WTC11 (cell line): ENCODE measurements at regions not wholly inside any gene's neighbourhood (a gene's known extent, or its start where the extent isn't known, plus 50 kb on each side); places are given as distances from the start of the nearest gene placed in this dataset.
A peak's percentile ranks its signal among the peaks of the same experiment; 100 is the strongest.
"Not testable (repeated sequence)": the region's sequence is repeated elsewhere in the genome, so short reads cannot be mapped to it uniquely, and the experiment has no call there.

Experiments
- ATAC-seq: fragments of 200-7000 bp; cut with Tn5 transposase; 2 replicates; pipeline ENCODE4 v1.10.0; 2021; ENCODE audit warnings: mild to moderate bottlenecking, moderate library complexity
- CTCF ChIA-PET: fragments of 300-600 bp; sonication (Branson Sonifier 250); formaldehyde crosslinking; loops from one replicate; lab custom pipeline; 2021; ENCODE audit warnings: antibody characterized with exemption; lab: Charles Lee
- POLR2A ChIA-PET: fragments of 350-600 bp; sonication (Branson Sonifier 250); formaldehyde crosslinking; loops from one replicate; lab custom pipeline; 2021; ENCODE audit warnings: antibody characterized with exemption; lab: Charles Lee
- DNase-seq: peaks from one replicate; pipeline ENCODE4 v3.0.0; 2021; ENCODE audit warnings: low spot score
- H3K27ac Mint-ChIP-seq: 2 replicates; pipeline ENCODE4 v1.8.0; 2021; ENCODE audit warnings: mixed read lengths
- H3K27me3 Mint-ChIP-seq: 2 replicates; pipeline ENCODE4 v1.8.0; 2021; ENCODE audit warnings: low read depth, mild to moderate bottlenecking, moderate library complexity, mixed read lengths
- H3K36me3 Mint-ChIP-seq: 2 replicates; pipeline ENCODE4 v1.8.0; 2021; ENCODE audit warnings: mixed read lengths
- H3K4me1 Mint-ChIP-seq: 2 replicates; pipeline ENCODE4 v1.8.0; 2022; ENCODE audit warnings: mixed read lengths
- H3K4me3 Mint-ChIP-seq: 2 replicates; pipeline ENCODE4 v1.8.0; 2021; ENCODE audit warnings: mild to moderate bottlenecking, moderate library complexity, mixed read lengths
- H3K9me3 Mint-ChIP-seq: 2 replicates; pipeline ENCODE4 v1.8.0; 2021; ENCODE audit warnings: mixed read lengths
- ETV6 ChIP-seq: sonication (generic); formaldehyde crosslinking; IDR thresholded peaks from 2 replicates; pipeline ENCODE4 v1.8.1; 2022; ENCODE audit warnings: mild to moderate bottlenecking, missing genetic modification reagents
- NFE2L1 ChIP-seq: sonication (generic); formaldehyde crosslinking; IDR thresholded peaks from 2 replicates; pipeline ENCODE4 v1.8.1; 2023; ENCODE audit warnings: missing genetic modification reagents
- TEAD1 ChIP-seq: sonication (generic); formaldehyde crosslinking; IDR thresholded peaks from 2 replicates; pipeline ENCODE4 v1.8.0; 2022; ENCODE audit warnings: mild to moderate bottlenecking, missing genetic modification reagents
- ZNF232 ChIP-seq: sonication (generic); formaldehyde crosslinking; IDR thresholded peaks from 2 replicates; pipeline ENCODE4 v1.8.0; 2022; ENCODE audit warnings: mild to moderate bottlenecking, missing genetic modification reagents
- ZNF423 ChIP-seq: fragments of 250-450 bp; sonication (Bioruptor Pico); IDR thresholded peaks from 2 replicates; pipeline ENCODE4 v2.1.2; 2022; ENCODE audit warnings: mild to moderate bottlenecking, moderate library complexity
- TF ChIP-seq, protein P1 (sequence below): sonication (generic); formaldehyde crosslinking; IDR thresholded peaks from 2 replicates; pipeline ENCODE4 v1.8.0; 2023; ENCODE audit warnings: mild to moderate bottlenecking, missing genetic modification reagents
- TF ChIP-seq, protein P2 (sequence below): sonication (generic); formaldehyde crosslinking; IDR thresholded peaks from 2 replicates; pipeline ENCODE4 v1.8.1; 2023; ENCODE audit warnings: mild to moderate bottlenecking, missing genetic modification reagents, borderline replicate concordance

DNA sequence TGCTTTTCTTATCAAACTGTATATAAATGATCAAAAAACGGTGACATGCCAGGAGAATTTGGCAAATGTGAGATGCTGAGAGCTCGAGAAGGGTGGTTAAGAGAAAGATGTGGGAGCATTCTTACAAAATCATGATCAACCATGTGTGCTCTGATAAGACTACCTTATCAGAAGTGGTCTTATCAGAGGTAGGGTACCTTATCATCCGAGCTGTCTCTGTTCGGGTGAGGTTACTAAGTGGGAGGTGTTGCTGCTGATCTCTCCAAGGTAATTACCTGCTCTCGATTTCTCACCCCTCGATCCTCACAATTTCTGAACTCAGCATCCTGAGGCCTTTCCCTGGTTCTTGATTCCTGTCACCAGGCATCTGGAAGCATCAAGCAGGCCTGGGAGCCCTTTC lies 813.0 kb upstream of the ID2 start (continued):
- TF ChIP-seq ZNF423 (CRISPR knock-in tag) = no peak

DNA sequence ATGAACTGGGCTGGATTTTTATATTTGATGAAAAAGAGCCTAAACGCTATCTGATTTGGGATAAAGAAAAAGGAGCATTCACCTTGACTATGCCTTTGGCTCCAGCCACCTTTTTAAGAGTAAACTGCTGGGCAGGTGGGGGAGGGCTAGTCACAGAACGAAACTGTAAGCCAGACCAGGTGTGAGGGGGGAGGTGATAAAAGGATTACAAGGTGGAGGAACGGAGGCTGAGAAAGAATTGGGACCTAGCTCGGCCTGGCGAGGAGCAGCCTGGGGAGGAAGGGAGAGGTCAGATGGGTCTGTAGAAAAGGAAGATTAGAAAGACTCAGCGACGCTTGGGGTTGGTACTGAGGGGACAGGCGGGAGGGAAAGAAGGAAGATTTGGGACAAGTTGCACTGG lies 805.4 kb upstream of the ID2 start:
- H3K4me1 Mint-ChIP-seq = peaks cover 23% of the 10 kb centered on the region
- DNase-seq = peak; percentile 52
- TF ChIP-seq, protein P1, sequence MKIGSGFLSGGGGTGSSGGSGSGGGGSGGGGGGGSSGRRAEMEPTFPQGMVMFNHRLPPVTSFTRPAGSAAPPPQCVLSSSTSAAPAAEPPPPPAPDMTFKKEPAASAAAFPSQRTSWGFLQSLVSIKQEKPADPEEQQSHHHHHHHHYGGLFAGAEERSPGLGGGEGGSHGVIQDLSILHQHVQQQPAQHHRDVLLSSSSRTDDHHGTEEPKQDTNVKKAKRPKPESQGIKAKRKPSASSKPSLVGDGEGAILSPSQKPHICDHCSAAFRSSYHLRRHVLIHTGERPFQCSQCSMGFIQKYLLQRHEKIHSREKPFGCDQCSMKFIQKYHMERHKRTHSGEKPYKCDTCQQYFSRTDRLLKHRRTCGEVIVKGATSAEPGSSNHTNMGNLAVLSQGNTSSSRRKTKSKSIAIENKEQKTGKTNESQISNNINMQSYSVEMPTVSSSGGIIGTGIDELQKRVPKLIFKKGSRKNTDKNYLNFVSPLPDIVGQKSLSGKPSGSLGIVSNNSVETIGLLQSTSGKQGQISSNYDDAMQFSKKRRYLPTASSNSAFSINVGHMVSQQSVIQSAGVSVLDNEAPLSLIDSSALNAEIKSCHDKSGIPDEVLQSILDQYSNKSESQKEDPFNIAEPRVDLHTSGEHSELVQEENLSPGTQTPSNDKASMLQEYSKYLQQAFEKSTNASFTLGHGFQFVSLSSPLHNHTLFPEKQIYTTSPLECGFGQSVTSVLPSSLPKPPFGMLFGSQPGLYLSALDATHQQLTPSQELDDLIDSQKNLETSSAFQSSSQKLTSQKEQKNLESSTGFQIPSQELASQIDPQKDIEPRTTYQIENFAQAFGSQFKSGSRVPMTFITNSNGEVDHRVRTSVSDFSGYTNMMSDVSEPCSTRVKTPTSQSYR (CRISPR knock-in tag) = peak; percentile 76; the same call in 1 of the 2 replicates
- TF ChIP-seq NFE2L1 (CRISPR knock-in tag) (0 out of 2 replicates have a peak, but pooled peaks have one; percentile 35), ETV6 (0 out of 2 replicates have a peak, but pooled peaks have one; percentile 30), TEAD1 (CRISPR knock-in tag) (peak; percentile 29; the same call in 1 of the 2 replicates)
- TF ChIP-seq, protein P2, sequence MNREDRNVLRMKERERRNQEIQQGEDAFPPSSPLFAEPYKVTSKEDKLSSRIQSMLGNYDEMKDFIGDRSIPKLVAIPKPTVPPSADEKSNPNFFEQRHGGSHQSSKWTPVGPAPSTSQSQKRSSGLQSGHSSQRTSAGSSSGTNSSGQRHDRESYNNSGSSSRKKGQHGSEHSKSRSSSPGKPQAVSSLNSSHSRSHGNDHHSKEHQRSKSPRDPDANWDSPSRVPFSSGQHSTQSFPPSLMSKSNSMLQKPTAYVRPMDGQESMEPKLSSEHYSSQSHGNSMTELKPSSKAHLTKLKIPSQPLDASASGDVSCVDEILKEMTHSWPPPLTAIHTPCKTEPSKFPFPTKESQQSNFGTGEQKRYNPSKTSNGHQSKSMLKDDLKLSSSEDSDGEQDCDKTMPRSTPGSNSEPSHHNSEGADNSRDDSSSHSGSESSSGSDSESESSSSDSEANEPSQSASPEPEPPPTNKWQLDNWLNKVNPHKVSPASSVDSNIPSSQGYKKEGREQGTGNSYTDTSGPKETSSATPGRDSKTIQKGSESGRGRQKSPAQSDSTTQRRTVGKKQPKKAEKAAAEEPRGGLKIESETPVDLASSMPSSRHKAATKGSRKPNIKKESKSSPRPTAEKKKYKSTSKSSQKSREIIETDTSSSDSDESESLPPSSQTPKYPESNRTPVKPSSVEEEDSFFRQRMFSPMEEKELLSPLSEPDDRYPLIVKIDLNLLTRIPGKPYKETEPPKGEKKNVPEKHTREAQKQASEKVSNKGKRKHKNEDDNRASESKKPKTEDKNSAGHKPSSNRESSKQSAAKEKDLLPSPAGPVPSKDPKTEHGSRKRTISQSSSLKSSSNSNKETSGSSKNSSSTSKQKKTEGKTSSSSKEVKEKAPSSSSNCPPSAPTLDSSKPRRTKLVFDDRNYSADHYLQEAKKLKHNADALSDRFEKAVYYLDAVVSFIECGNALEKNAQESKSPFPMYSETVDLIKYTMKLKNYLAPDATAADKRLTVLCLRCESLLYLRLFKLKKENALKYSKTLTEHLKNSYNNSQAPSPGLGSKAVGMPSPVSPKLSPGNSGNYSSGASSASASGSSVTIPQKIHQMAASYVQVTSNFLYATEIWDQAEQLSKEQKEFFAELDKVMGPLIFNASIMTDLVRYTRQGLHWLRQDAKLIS (CRISPR knock-in tag) = peak; percentile 57; the same call in 1 of the 2 replicates
- ATAC-seq, H3K4me3 Mint-ChIP-seq, POLR2A ChIA-PET, H3K27me3 Mint-ChIP-seq, H3K27ac Mint-ChIP-seq, H3K9me3 Mint-ChIP-seq, CTCF ChIA-PET: not testable (repeated sequence)
- H3K36me3 Mint-ChIP-seq = peaks cover 18% of the 10 kb centered on the region

DNA sequence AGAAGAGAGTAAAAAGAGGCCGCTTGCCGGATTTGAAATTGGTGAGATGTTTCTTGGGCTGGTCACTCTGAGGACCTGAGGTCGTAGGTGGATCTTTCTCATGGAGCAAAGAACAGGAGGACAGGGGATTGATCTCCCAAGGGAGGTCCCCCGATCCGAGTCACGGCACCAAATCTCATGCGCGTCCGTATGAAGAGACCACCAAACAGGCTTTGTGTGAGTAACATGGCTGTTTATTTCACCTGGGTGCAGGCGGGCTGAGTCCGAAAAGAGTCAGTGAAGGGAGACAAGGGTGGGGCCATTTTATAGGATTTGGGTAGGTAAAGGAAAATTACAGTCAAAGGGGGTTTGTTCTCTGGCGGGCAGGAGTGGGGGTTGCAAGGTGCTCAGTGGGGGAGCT lies 803.6 kb upstream of the ID2 start:
- POLR2A ChIA-PET = interaction anchor here (0.9 to 1.6 kb wide), 4 partner anchors 11 to 806 kb away, joined by 3 to 6 read pairs (median 3); partner anchors contain the start of gene ID2
- not testable (repeated sequence) for ATAC-seq, H3K9me3 Mint-ChIP-seq, H3K27me3 Mint-ChIP-seq, DNase-seq
- CTCF ChIA-PET = interaction anchor here (0.9 to 1.0 kb wide), 2 partner anchors 451 to 803 kb away, joined by 3 read pairs; no protein-coding TSS in a partner anchor
- Mint-ChIP-seq H3K36me3 (peaks cover 36% of the 10 kb centered on the region), H3K4me3 (peak overlapping the region; percentile 95), H3K27ac (peak overlapping the region; percentile 100), H3K4me1 (peaks cover 41% of the 10 kb centered on the region)
- TF ChIP-seq, protein P2 (CRISPR knock-in tag) = peak; percentile 86; the same call in 1 of the 2 replicates
- TF ChIP-seq ZNF232 (CRISPR knock-in tag) = 0 out of 2 replicates have a peak, but pooled peaks have one; percentile 20
